ENCODE measurements at regions not wholly inside any gene's neighbourhood (a gene's known extent, or its start where the extent isn't known, plus 50 kb on each side); places are given as distances from the start of the nearest gene placed in this dataset.

DNA sequence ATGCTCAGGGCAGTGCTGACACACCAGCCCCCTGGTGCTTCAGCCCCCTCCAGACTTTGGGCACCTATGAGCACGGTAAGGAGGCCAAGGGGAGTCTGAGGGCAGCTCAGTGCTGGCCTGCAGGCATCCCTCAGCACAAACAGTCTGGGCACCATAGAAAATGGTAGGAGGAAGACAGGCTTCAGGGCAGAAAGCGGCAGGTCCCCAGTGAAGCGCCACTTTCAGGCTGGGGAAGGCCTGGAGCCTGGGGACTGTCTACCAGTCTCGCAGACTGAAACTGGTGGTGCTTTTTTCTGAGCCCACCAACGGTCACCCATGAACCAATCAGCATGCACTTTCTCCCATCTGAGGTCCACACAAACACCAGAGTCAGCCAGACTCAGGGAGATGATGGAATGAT lies 1074.7 kb downstream of the PCDH18 start:
- H3K4me3 ChIP-seq, result no peak overlapping the region
- H3K36me3 ChIP-seq, result no peaks in the 10 kb centered on the region
- no peaks in the 10 kb centered on the region for H3K27me3 ChIP-seq
- no peak for DNase-seq
- peak; percentile 23 for ATAC-seq
- no peaks in the 10 kb centered on the region for H3K9me3 ChIP-seq
- no peak overlapping the region for H3K27ac ChIP-seq
- no peaks in the 10 kb centered on the region for H3K4me1 ChIP-seq
- intact Hi-C loops (cut with DNase I), result no loop called here
- TF ChIP-seq, protein P1, sequence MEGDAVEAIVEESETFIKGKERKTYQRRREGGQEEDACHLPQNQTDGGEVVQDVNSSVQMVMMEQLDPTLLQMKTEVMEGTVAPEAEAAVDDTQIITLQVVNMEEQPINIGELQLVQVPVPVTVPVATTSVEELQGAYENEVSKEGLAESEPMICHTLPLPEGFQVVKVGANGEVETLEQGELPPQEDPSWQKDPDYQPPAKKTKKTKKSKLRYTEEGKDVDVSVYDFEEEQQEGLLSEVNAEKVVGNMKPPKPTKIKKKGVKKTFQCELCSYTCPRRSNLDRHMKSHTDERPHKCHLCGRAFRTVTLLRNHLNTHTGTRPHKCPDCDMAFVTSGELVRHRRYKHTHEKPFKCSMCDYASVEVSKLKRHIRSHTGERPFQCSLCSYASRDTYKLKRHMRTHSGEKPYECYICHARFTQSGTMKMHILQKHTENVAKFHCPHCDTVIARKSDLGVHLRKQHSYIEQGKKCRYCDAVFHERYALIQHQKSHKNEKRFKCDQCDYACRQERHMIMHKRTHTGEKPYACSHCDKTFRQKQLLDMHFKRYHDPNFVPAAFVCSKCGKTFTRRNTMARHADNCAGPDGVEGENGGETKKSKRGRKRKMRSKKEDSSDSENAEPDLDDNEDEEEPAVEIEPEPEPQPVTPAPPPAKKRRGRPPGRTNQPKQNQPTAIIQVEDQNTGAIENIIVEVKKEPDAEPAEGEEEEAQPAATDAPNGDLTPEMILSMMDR (IDR thresholded peaks at IDR 0.05), result no peak

DNA sequence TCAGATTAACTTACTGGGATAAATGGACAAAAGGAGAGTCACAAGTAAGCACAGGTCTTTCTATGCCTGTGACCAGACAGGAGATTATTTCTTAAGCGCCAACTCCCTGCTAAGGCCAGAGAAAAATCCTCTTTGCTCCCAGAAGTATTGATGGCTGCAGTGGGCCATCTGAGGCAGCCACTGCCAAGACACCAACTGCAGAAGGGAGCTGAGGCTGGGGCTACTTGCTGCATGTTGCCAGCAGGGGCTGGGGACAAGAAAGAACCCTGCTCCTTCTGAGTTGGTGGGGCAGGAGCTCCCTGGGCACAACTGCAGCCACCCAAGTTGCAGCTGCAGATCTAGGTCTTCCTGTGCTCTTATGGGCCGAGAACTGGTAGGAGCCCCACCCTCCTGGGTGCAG lies 1075.3 kb downstream of the PCDH18 start:
- H3K27me3 ChIP-seq, result no peaks in the 10 kb centered on the region
- H3K4me3 ChIP-seq, result no peak overlapping the region
- H3K9me3 ChIP-seq, result no peaks in the 10 kb centered on the region
- ATAC-seq, result no peak
- TF ChIP-seq, protein P1 (IDR thresholded peaks at IDR 0.05), result no peak
- H3K36me3 ChIP-seq, result no peaks in the 10 kb centered on the region
- no peaks in the 10 kb centered on the region for H3K4me1 ChIP-seq
- no peak for DNase-seq
- H3K27ac ChIP-seq, result no peak overlapping the region
- intact Hi-C loops (cut with DNase I), result no loop called here

DNA sequence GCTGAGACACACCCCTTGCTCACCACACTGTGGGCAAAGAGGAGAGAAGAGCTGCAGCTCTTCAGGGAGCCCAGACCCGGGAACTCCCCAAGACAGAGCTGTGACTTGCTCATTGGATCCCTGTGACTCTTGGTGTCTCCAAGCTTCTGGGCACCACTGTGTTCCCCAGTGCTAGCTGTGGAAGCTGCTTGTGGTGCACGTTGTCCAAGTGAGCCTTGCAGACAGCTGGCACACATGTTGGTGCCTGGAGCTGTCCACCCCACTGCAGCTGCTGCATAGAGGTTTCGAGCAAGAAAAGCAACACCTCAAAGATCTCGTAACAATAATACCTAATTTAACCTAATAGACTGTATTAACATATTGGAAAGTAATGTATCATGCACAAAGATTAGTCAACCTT lies 1089.3 kb downstream of the PCDH18 start:
- TF ChIP-seq, protein P1 (IDR thresholded peaks at IDR 0.05), result no peak
- no peak overlapping the region for H3K4me3 ChIP-seq
- intact Hi-C loops (cut with DNase I), result no loop called here
- ATAC-seq (peak; percentile 17), DNase-seq (no peak)
- H3K36me3 ChIP-seq, result no peaks in the 10 kb centered on the region
- no peaks in the 10 kb centered on the region for H3K4me1 ChIP-seq
- H3K27ac ChIP-seq, result no peak overlapping the region
- H3K9me3 ChIP-seq, result no peaks in the 10 kb centered on the region
- H3K27me3 ChIP-seq, result no peaks in the 10 kb centered on the region

DNA sequence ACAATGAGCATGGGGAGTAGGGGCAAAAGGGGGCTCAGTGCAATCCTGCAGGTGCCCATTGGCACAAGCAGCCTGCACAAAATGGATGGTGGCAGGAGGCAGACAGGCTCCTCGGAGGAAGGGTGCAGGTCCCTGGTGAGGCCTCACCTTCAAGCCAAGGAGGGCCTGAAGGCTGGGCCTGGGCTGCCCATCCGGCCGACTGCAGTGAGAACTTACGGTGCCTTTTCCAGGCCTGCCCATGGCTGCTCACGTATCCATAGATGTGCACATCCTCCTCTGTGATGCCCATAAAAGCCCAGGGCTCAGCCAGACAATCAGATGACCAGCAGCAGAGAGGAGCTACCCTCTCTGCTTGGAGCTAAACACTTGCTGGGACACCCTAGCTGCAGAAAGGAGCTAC lies 1089.8 kb downstream of the PCDH18 start:
- no peak overlapping the region for H3K4me3 ChIP-seq
- TF ChIP-seq, protein P1 (IDR thresholded peaks at IDR 0.05), result no peak
- ATAC-seq, result peak; percentile 26
- H3K36me3 ChIP-seq, result no peaks in the 10 kb centered on the region
- no peaks in the 10 kb centered on the region for H3K27me3 ChIP-seq
- DNase-seq, result no peak
- H3K4me1 ChIP-seq, result no peaks in the 10 kb centered on the region
- no peaks in the 10 kb centered on the region for H3K9me3 ChIP-seq
- intact Hi-C loops (cut with DNase I), result no loop called here
- no peak overlapping the region for H3K27ac ChIP-seq

DNA sequence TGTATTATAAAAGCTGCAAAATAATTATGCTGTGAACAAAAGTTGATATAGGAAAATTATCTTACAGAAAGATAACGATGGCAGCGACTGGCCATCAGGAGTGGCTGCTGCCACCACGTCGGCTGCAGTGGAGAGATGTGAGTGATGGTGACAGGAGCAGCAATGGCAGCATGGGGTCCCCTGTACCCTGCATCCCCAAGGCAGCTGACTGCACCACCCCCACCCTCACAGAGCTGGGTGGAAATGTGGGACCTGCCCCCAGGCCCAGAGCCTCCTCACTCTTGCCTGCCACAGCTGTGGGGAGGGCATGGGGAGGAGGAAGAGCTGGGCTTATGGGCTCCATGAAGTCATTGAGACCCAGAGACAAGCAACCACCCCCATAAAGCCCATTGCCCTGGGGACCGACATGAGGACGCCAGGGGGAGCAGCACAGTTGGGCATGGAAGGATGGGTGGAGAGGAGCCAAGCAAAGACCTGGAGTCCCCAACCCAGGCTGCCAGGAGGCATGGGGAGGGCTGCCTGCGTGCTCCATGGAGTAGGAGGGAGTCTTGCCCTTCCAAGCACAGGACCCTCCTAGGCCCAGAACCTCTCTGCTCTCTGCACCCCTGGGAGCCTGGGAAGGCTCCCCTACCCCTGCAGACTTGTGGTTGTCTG lies 1090.5 kb downstream of the PCDH18 start:
- no peak for DNase-seq

More for the DNA sequence above, 1090.5 kb downstream of the PCDH18 start:
- H3K27me3 ChIP-seq, result no peaks in the 10 kb centered on the region
- no peaks in the 10 kb centered on the region for H3K9me3 ChIP-seq
- intact Hi-C loops (cut with DNase I), result no loop called here
- no peaks in the 10 kb centered on the region for H3K36me3 ChIP-seq
- peak; percentile 29 for ATAC-seq
- no peaks in the 10 kb centered on the region for H3K4me1 ChIP-seq
- TF ChIP-seq, protein P1 (IDR thresholded peaks at IDR 0.05), result no peak
- no peak overlapping the region for H3K27ac ChIP-seq
- no peak overlapping the region for H3K4me3 ChIP-seq

All from upper lobe of right lung (tissue), 1 donor.